Stimulated activated naive CD8-positive, alpha-beta T cell treated with anti-CD3 and anti-CD28 coated beads, Interleukin-15, amount 100 ng/mL, for 72 hours (primary cell): ENCODE measurements at regions not wholly inside any gene's neighbourhood (a gene's known extent, or its start where the extent isn't known, plus 50 kb on each side); places are given as distances from the start of the nearest gene placed in this dataset.
"Not testable (repeated sequence)": the region's sequence is repeated elsewhere in the genome, so short reads cannot be mapped to it uniquely, and the experiment has no call there.

Experiments
- ATAC-seq: fragments of 150-1000 bp; cut with Tn5 transposase; 2 replicates; pipeline ENCODE4 v1.10.0; 2021; ENCODE audit warnings: mild to moderate bottlenecking, moderate library complexity
- DNase-seq, 2 donors: peaks; one replicate each; pipeline ENCODE4 v3.0.0; 2021 to 2022
- H3K27ac Mint-ChIP-seq, 2 donors: one replicate each; pipeline ENCODE4 v1.8.0; 2022; ENCODE audit warnings: mild to moderate bottlenecking in 2 of 2, mixed read lengths in 2 of 2, moderate library complexity in 2 of 2
- H3K27me3 Mint-ChIP-seq: one replicate; pipeline ENCODE4 v1.8.0; 2022; ENCODE audit warnings: mixed read lengths
- H3K4me1 Mint-ChIP-seq: one replicate; pipeline ENCODE4 v1.8.0; 2022; ENCODE audit warnings: mild to moderate bottlenecking, mixed read lengths
- H3K4me3 Mint-ChIP-seq, 2 donors: one replicate each; pipeline ENCODE4 v1.8.0; 2022; ENCODE audit warnings: mild to moderate bottlenecking in 2 of 2, mixed read lengths in 2 of 2, moderate library complexity in 1 of 2
- H3K9me3 Mint-ChIP-seq, 2 donors: one replicate each; pipeline ENCODE4 v1.8.0; 2022; ENCODE audit warnings: mixed read lengths in 2 of 2

DNA sequence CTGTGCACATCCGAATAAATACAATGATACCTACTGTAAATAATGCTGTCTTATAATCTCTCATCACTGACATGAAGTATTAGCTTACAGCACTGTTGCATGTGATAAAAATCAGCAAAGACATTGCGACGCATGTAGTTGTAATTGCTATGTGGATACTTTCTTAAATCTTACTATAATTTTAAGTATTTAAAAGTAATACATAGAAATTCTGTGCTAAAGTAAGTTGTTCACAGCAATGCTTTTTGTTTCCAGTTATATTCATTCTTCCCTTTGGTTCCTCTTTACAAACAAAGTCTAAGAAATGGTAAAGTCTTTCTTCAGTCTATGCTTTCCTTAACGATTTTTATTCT is 113.7 kb upstream of the DGKB start:
- ATAC-seq: no peak
- Mint-ChIP-seq H3K4me3 (no peak overlapping the region), H3K27me3 (no peaks in the 10 kb centered on the region), H3K4me1 (no peaks in the 10 kb centered on the region), H3K27ac (no peak overlapping the region), H3K9me3 (no peaks in the 10 kb centered on the region)
- no peak for DNase-seq

DNA sequence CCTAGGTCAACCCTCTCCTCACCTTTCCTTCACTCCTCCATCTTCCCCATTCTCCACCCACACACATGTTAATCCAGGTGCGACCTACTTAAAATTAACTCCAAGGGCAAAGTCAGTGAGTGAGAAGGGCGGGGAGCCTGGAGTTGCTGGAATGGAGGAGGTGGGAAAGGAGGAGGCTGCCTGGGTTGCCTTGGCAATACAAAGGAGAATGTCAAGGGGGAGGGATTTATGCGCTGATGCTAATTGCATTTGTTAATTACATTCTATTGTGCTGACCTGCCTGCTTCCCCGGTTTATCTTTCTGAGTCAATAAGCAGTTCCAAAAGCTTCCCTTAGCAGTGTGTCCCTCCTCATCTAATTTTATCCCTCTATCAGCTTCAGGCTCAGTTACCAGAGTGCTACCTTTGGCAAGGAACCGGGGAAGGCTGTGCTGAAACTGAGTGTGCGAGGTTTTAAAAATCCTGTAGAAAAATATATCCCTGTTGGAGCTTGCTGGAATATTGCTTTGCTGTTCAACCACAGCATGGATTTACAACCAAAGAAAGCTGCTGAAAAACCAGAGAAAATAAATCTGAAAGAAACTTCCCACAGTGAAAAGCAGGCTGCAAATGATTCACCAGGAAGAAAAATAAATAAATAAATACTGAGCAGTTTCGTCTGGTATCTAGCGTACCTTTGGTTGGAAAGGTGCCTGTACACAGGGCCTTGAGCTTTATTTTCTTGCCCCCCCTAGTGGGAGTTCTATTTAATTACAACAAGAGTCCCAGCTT is 113.2 kb upstream of the DGKB start:
- Mint-ChIP-seq H3K4me3 (no peak overlapping the region), H3K27ac (no peak overlapping the region), H3K4me1 (no peaks in the 10 kb centered on the region), H3K9me3 (no peaks in the 10 kb centered on the region), H3K27me3 (no peaks in the 10 kb centered on the region)
- DNase-seq (peak in 1 of 2 donors; percentile 8), ATAC-seq (peak; percentile 65)

DNA sequence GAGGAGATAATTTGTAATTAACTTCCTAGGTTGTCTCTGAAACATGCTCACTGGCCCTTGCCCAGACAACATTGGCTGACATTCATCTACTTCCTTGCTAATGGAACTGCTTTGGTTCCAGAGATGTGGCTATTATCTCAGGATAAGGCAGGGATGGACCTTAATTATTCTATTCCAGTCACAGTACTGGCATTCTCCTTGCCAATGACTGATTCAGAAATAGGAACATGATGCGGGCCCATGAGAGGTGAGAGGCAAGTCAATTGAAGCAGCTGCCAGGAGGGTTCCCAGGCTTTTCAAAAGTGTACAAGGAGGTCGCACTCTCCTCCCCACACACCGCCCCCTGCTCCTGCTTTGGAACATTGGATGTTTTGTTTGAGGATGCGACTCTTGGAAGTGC is 109.6 kb upstream of the DGKB start:
- DNase-seq: no peak
- no peak for ATAC-seq
- Mint-ChIP-seq H3K27ac (no peak overlapping the region), H3K4me1 (no peaks in the 10 kb centered on the region), H3K9me3 (no peaks in the 10 kb centered on the region), H3K4me3 (no peak overlapping the region), H3K27me3 (no peaks in the 10 kb centered on the region)

DNA sequence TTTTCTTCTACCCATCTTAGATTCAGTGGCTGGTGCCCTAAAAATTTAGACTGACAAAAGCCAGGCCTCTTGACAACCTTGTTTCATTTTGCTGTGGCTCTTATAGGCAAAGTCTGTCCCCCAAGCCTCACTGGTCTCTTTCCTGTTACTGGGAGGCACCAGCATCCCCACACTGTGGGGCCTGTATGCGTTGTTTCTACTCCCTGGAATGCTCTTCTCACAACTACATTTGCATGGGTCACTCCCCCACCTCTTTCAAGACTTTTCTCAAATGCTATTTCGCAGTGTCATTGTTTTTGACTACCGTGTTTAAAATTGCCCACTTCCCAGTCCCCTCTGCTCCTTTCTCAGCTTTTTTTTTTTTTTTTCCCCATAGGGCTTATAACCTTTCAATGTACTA is 108.7 kb upstream of the DGKB start:
- no peak for ATAC-seq
- H3K4me3 Mint-ChIP-seq: no peak overlapping the region
- no peaks in the 10 kb centered on the region for H3K4me1 Mint-ChIP-seq

DNA sequence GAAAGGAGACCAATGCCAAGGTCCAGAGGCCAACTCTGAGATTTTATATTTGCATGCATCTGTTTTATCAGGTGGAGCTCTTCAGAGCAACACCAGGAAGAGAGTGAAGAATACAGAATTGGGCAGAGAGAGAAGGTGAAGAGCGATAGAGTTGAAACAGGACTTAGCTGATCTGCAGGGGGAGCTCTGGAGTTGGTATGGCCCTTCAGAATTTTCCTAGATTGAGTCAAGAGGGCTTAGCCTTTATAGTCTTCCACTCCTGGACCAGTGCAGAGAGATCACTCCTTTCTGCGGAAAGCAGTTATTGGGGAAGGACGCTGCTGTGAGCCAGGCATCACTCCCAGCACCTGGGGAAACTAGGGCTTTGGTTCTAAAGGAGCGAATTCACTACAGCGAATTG is 105.0 kb upstream of the DGKB start:
- Mint-ChIP-seq H3K27me3 (no peaks in the 10 kb centered on the region), H3K4me1 (no peaks in the 10 kb centered on the region), H3K9me3 (peaks cover 5 to 7% of the 10 kb centered on the region in 2 donors), H3K4me3 (no peak overlapping the region), H3K27ac (no peak overlapping the region)
- DNase-seq: no peak
- no peak for ATAC-seq

More for the DNA sequence above, 108.7 kb upstream of the DGKB start:
- no peak for DNase-seq
- H3K27me3 Mint-ChIP-seq: no peaks in the 10 kb centered on the region
- H3K27ac Mint-ChIP-seq: no peak overlapping the region
- H3K9me3 Mint-ChIP-seq: no peaks in the 10 kb centered on the region

DNA sequence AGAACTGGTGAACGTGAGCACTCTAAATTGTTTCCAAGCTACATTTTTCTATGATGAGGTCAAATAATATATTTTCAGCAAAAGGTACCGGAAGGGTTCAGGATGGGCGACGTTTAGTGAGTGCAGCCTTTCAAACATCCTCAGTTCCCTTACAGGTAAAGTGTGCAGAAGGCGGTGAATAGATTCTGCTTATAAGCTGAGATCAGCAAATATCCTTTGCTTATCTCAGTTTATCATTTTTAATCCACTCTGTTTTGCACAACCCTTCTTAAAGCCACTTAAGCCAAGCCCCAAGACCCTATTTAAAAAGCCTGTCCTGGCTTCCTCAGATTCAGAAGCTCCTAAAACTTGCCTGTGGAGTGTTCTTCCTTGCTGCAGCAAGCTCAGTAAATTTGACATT is 103.1 kb upstream of the DGKB start:
- Mint-ChIP-seq H3K4me3 (no peak overlapping the region), H3K4me1 (no peaks in the 10 kb centered on the region), H3K27me3 (no peaks in the 10 kb centered on the region), H3K27ac (no peak overlapping the region), H3K9me3 (peaks cover 5 to 7% of the 10 kb centered on the region in 2 donors)
- ATAC-seq: no peak
- no peak for DNase-seq

DNA sequence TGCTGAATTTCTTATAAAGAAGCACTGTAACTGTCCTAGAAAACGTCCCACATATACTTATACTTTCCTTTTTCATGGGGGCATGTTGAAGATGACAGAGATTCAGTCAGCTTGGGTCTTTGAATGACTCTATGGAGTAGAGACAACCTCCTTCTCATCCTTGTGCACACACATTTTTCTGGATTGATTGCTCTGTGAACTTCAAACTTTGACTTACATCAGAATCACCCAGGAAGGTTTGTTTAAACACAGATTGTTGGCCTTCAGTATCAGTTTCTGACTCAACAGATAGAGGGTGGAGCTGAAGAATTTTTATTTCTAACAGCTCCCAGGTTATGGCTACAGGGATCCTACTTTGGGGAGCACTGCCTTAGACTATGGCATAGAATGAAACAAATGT is 97.6 kb upstream of the DGKB start:
- no peak overlapping the region for H3K4me3 Mint-ChIP-seq

DNA sequence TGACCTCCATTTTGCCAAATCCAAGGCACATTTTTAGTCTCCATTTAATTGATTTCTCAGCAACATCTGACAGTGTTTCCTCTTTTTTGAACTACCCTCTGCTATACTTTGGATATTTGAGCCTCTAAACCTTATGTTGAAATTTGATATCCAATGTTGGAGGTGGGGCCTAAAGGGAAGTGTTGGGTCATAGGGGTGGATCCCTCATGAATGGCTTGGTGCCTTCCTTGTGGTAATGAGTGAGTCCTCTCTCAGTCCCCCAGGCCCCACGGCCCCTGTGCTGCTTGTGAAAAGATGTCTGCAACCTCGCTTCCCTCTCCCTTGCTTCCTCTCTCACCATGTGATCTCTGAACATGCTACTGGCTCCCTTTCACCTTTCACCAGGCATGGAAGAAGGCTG is 96.8 kb upstream of the DGKB start:
- DNase-seq: no peak
- ATAC-seq: no peak
- Mint-ChIP-seq H3K27ac (no peak overlapping the region), H3K9me3 (peaks cover 5 to 14% of the 10 kb centered on the region in 2 donors), H3K27me3 (no peaks in the 10 kb centered on the region), H3K4me3 (no peak overlapping the region), H3K4me1 (no peaks in the 10 kb centered on the region)

More for the DNA sequence above, 97.6 kb upstream of the DGKB start:
- H3K4me1 Mint-ChIP-seq: no peaks in the 10 kb centered on the region
- H3K27me3 Mint-ChIP-seq: no peaks in the 10 kb centered on the region
- DNase-seq (no peak), ATAC-seq (no peak)
- no peak overlapping the region for H3K27ac Mint-ChIP-seq
- H3K9me3 Mint-ChIP-seq: peaks cover 5 to 14% of the 10 kb centered on the region in 2 donors

DNA sequence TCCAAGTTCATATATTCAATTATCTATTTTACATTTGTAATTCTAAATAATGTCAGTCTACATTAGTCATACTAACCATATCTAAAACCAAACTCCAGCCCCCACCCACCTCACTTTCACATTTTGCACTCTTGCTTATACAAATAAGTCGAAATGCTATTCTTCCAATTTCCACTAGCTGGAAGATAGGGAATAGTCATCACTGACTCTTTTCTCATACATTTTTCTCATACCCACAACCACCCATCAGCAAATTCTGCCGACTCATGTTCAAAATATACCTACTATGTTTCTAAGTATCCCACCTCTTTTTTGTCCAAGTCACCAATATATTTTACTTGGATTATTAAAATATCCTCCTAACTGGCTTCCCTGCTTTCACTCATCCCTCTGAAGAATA is 93.2 kb upstream of the DGKB start:
- Mint-ChIP-seq H3K4me3 (no peak overlapping the region), H3K27me3 (no peaks in the 10 kb centered on the region), H3K9me3 (peaks cover 0 to 16% of the 10 kb centered on the region in 2 donors), H3K4me1 (no peaks in the 10 kb centered on the region), H3K27ac (no peak overlapping the region)
- ATAC-seq (no peak), DNase-seq (no peak)

DNA sequence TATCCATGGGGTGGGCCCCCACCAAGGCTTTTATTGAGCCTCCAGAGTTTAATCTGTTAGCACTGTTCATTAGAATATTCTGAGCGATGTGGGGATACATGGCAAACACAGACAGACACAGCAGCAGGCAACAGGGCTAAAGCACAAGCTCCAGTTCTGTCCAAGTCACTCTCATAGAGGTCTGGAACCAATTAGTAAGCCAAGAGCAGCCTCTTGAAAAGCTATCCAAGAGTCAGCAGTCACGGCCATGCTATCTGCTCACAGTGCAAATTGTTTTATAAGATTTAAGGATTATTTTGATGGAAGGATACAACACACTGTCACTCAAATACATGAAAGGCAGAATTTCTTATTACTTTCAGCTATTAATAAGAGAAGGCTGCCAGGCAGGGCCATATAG is 86.4 kb upstream of the DGKB start:
- Mint-ChIP-seq H3K27me3 (no peaks in the 10 kb centered on the region), H3K4me3 (no peak overlapping the region), H3K4me1 (no peaks in the 10 kb centered on the region), H3K9me3 (peaks cover 0 to 19% of the 10 kb centered on the region in 2 donors), H3K27ac (no peak overlapping the region)
- ATAC-seq: no peak
- DNase-seq: no peak

DNA sequence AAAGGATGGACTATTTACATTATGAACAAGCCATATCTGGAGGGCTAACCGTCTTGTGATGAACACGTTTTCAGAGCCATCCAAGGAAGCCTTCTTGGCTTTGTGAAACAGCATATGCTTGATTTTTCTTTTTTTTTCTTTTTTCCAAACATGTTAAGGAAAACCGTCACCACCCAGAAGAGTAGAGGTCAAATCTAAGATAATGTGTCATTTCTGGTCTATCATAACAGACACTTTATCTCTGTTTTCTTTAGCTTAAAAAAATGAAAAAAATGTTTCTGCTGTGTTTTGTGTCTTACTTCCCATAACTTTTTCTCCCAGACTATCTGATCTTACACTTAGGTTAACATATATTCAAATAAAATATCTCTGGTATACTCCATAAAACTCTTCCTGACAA is 76.1 kb upstream of the DGKB start:
- H3K9me3 Mint-ChIP-seq: peaks cover 7 to 10% of the 10 kb centered on the region in 2 donors
- H3K27ac Mint-ChIP-seq: no peak overlapping the region
- H3K4me3 Mint-ChIP-seq: no peak overlapping the region
- H3K4me1 Mint-ChIP-seq: no peaks in the 10 kb centered on the region
- no peaks in the 10 kb centered on the region for H3K27me3 Mint-ChIP-seq
- no peak for DNase-seq
- no peak for ATAC-seq

DNA sequence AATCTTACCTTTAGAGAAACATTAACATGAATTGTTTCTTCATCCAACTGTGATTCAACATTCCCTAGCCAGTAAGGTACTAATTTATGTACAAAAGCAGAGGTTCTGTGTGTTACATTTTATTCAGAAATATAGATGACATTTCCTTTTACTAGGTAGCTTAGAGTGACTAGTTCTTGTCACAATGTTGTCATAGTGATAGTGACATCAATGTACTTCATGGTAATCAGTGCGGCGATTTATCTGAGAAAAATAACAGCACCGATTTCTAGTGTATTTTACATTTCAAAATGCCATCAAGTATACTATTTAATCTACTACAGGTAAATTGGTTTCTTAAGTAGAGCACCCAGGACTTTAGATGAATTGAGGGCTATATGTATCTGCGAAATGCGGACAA is 72.1 kb upstream of the DGKB start:
- ATAC-seq (no peak), DNase-seq (no peak)
- H3K4me1 Mint-ChIP-seq: no peaks in the 10 kb centered on the region
- no peaks in the 10 kb centered on the region for H3K9me3 Mint-ChIP-seq
- no peak overlapping the region for H3K27ac Mint-ChIP-seq
- H3K4me3 Mint-ChIP-seq: no peak overlapping the region
- H3K27me3 Mint-ChIP-seq: no peaks in the 10 kb centered on the region

DNA sequence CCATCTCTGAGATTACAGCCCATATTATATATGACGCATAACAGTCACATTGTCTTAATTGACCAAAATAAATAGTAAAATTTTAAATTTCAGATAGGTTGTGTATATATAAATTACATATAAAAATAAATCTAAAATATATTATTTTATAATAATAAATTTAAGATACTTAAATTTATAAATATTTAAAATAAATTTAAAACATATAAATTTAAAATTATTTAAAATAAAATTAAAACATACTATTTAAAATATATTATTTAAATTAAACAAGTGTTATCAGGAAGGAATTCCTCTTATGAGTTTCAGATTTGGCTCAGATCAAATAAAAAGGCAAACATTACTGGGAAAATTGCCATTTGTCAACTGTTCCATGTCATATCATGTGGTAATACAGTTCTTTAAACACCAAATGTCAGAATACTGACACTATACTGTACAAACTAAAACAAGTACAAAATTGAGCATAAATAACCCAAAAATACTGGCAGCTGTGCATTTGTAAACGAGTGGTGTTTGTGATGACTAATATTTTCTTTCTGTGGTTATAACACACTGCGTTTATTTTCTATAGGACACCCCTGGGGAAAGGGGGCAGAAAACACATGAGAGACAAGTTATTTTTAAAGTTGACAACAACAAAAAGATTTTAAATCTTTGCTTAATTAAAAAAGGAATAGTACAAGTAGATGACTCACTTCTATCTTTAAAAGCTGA is 71.3 kb upstream of the DGKB start:
- Mint-ChIP-seq H3K27ac (no peak overlapping the region), H3K4me1 (no peaks in the 10 kb centered on the region), H3K9me3 (no peaks in the 10 kb centered on the region), H3K4me3 (no peak overlapping the region), H3K27me3 (no peaks in the 10 kb centered on the region)
- ATAC-seq: no peak
- no peak for DNase-seq

DNA sequence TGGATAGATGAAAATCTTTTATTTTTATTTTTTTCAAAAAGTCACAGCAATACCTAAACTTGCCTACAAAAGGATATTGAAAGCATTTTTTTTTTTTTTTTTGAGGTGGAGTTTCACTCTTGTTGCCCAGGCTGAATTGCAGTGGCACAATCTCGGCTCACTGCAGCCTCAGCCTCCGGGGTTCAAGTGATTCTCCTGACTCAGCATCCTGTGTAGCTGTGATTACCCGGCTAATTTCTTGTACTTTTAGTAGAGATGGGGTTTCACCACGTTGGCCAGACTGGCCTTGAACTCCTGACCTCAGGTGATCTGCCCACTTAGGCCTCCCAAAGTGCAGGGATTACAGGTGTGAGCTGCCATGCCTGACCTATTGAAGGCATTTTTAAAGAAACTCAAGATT is 69.1 kb upstream of the DGKB start:
- not testable (repeated sequence) for H3K27ac Mint-ChIP-seq, DNase-seq, H3K27me3 Mint-ChIP-seq, ATAC-seq, H3K4me3 Mint-ChIP-seq, H3K4me1 Mint-ChIP-seq, H3K9me3 Mint-ChIP-seq

DNA sequence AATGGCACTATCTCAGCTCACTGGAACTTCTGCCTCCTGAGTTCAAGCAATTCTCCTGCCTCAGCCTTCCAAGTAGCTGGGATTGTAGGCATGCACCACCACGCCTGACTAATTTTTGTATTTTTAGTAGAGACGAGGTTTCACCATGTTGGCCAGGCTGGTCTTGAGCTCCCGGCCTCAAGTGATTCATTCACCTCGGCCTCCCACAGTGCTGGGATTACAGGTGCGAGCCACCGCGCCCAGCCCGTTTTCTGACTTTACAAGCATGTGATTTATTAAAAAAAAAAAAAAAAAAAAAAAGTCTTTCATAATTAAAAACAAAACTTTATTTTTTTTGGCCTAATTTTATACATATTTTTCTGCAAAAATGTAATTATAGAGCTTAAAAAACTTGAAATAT is 64.8 kb upstream of the DGKB start:
- H3K9me3 Mint-ChIP-seq, ATAC-seq, H3K4me3 Mint-ChIP-seq, DNase-seq, H3K4me1 Mint-ChIP-seq, H3K27me3 Mint-ChIP-seq, H3K27ac Mint-ChIP-seq: not testable (repeated sequence)

DNA sequence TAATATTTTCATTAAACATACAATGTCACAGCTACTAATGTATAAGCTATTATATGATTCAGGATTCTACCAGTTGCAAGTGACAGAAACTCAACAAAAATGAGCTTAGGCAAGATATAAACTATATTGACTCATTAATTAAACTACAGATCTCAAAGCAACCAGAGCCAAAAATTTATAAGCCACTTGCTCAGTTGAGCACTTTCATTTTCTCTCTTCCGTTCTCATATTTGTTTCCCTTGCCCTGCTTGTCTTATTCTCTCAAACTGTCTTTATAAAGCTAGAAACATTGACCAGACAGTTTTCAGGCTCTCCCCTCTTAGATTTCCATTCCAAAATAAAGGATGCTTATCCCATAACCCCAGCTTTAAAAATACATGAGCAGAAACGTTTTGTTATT is 60.2 kb upstream of the DGKB start:
- Mint-ChIP-seq H3K27me3 (no peaks in the 10 kb centered on the region), H3K4me3 (no peak overlapping the region), H3K4me1 (no peaks in the 10 kb centered on the region), H3K27ac (no peak overlapping the region), H3K9me3 (peaks cover 0 to 7% of the 10 kb centered on the region in 2 donors)
- DNase-seq (no peak), ATAC-seq (no peak)

DNA sequence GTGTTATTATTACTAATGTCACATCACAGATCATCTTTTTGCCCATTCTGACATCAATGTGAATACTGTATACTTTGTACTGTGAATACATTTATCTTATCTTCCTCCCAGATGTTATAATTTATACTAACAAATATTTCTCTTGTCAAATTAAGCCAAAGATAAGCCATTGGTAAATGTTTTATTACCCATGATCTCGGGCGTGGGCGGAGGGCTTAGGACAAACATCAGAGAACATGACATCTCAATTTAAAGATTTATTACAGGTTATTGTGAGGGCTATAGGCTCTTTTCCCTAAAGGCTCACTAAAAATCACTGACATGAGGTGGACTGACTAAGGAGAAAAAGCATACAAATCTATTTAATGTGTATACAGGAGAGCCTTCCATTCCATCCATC is 58.2 kb upstream of the DGKB start:
- no peak for ATAC-seq
- Mint-ChIP-seq H3K27me3 (no peaks in the 10 kb centered on the region), H3K27ac (no peak overlapping the region), H3K4me1 (no peaks in the 10 kb centered on the region), H3K9me3 (peaks cover 0 to 7% of the 10 kb centered on the region in 2 donors), H3K4me3 (no peak overlapping the region)
- DNase-seq: no peak
